NCI-H1930 (cell line): ENCODE measurements at regions not wholly inside any gene's neighbourhood (a gene's known extent, or its start where the extent isn't known, plus 50 kb on each side); places are given as distances from the start of the nearest gene placed in this dataset.

Experiments
- DNase-seq, 2 experiments: peaks; one replicate each; lab custom pipeline; 2025; lab: John Stamatoyannopoulos, UW

DNA sequence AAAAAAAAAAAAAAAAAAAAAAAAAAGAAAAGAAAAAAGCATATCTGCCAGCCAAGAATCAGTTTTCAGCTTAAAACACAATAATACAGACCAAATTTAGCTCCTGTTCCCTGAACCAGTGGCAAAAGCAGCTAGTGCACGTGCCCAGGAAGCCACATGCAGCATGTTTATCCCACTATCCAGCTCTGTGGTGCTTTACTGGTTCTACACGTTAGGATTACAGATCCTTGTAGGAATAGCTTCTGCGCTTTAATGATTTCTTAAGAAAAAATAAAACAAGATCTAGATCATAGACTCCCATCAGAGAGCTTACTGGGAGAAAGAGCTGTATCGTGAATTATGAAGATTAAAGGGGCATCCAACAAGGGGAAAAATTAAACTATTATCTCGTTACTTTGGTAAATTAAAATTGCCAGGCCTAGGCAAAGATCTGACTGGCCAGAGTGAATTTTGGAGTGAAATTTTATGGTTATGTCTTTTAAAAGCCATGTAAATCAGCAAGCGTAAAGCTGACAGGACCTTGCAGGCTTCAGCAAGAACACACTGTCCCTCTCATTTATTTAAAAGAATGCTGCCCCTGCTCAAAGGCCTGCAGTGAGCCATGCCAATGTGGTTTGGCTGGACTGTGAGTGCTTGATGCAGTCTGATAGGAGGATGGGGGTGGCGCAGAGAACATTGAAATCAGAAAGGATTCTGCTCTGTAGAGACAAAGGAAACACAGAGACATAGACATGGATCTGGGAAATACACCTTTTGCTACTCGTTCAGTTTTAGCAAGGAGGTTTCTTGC lies 177.3 kb upstream of the PHYHIPL start:
- no peak for DNase-seq

DNA sequence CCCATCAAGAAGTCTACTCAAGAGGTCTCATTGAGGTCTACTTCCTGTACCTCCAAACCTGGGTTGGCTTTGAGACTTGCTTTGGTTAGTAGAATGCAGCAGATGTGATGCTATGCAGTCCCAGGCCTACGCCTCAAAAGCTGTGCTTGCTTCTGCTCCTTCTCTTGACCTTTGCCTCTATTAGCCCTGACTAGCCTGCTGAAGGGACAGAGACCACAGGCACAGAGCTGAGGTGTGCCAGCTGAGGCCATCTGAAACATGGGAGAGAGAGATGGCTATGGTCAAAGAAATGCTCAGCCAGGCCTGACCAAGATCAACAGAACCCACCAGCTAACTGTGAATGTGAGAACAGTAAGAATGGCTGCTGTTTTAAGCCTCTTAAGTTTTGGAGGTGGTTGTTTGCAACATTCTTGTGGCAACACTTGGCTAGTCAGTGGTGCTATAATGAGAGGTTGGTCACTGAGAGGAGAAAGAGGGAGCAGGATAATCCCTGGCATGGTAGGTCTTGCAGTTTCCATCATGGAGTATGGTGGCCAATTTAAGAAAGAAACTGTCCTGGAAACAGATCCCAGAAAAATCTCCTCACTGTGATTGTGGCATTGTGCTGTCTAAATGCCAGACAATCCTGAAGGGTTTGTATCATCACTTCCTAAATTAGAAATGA lies 176.1 kb upstream of the PHYHIPL start:
- DNase-seq, result no peak

GRCh38 chr10:59002011-59002410 lies 174.4 kb upstream of the PHYHIPL start:
- no peak for DNase-seq

DNA sequence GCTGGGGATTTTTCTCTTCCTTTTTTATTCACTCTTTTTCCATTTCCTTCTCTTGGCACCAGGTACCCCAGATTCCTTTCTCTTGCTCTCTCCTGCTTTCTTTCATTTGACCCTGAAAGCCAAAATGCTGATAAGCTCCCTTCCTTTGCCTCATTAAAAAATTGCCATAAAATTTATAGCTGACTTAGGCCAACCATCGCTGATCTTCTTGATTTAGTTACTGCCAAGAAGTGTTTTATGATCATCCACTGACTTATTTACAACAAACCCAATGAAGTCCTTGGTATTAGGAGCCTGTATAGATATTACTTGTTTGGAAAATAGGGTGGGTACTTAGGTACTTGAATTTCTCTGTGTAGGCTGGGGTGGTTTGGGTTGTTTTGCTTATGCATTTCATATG lies 173.2 kb upstream of the PHYHIPL start:
- DNase-seq, result no peak

DNA sequence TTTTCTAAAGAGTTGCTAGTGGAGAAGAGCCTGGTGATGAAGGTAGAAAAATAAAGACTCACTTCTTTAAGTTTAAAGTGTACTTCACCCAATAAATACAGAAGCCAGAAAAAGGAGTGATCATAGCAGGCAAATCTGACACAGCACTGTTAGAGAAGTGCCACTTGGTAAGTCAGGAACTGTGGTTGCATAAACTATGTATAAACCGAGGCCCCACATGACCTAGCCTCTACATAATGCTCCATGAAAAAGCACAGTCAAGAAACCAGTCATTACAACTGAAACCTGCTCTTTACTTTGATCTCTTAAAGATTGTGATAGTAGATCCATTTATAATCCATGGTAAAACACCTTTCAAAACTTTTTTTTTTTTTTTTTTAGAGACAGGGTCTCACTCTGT lies 172.1 kb upstream of the PHYHIPL start:
- no peak for DNase-seq

- no peak for DNase-seq
These were observed 169.7 kb upstream of the PHYHIPL start for GRCh38 chr10:59006511-59007306.

- DNase-seq, result no peak
These were observed 169.0 kb upstream of the PHYHIPL start for GRCh38 chr10:59007307-59008025.

- DNase-seq, result no peak
These were observed 168.0 kb upstream of the PHYHIPL start for GRCh38 chr10:59008452-59008851.

DNA sequence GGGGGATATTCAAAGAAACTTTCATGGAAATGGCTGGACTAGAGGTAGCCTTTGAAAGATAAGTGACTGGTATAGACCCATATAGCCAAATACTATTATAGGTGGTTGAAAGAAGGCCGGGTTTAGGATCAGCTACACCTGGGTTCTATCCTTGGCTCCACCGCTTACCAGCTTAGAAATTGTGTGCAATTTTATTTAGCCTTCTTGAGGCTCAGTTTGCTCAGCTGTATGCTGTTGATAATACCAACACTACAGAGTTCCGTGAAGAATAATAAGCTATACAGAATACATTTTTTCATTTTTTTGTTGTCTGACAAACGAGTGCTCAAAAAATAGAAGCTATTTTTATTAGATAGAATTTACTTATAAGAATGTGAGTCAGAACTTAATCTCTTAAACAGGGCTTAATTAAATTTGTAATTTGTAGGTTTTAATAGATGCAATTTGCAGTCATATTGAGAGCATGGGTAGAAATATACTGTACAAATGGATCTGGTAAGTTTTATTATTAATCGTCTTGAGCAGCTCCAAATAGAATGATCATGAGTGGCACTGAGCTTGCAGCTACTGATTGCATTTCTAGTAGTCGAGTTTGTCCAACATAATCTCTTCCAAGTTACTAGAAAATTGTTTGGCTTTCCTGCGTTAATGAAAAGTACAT lies 164.3 kb upstream of the PHYHIPL start:
- peak; percentile 26 to 44 for DNase-seq

GRCh38 chr10:59012839-59013238 lies 163.6 kb upstream of the PHYHIPL start:
- DNase-seq, result peak; percentile 65 to 81

GRCh38 chr10:59016043-59016442 lies 160.4 kb upstream of the PHYHIPL start:
- DNase-seq, result no peak

DNA sequence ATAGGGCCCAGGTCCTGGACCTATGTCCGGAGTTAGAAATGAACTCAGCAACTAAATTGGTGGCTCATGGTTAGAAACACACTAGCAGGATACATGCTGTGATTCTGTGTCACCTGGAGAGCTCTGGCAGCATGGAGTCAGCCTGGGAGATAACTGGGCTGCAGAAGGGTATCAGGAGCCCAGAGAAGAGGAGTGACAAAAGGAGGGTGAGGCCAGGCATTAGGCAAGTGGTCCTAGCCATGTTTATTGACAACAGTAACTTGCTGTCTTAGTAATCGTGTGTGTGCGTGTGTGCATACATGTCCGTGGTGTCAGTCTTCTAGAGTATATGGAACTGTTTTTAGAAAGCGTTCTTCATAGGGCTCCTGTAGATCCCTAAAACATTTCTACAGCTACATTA lies 157.5 kb upstream of the PHYHIPL start:
- DNase-seq, result peak in 1 of 2 experiments; percentile 47

DNA sequence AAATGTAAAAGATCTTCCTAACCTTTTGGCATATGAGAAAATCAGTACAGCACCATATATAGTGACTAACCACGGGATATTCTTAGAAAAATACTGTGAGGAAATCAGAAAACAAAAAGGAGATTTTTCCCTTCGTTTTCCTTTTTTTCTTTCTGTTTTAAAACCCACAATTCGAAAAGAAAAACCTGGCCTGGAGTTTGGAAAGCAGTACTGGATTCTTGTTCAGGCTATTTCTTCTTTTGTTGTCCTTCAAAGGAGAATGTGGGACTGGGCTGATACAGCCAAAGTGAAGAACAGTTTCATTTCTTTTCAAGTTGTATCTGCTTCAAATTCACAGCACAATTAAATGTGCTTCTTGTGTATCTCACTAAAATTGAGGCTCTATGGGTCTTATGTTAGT lies 156.8 kb upstream of the PHYHIPL start:
- peak in 1 of 2 experiments; percentile 24 for DNase-seq

- DNase-seq, result no peak
These were observed 155.9 kb upstream of the PHYHIPL start for GRCh38 chr10:59020502-59020901.

DNA sequence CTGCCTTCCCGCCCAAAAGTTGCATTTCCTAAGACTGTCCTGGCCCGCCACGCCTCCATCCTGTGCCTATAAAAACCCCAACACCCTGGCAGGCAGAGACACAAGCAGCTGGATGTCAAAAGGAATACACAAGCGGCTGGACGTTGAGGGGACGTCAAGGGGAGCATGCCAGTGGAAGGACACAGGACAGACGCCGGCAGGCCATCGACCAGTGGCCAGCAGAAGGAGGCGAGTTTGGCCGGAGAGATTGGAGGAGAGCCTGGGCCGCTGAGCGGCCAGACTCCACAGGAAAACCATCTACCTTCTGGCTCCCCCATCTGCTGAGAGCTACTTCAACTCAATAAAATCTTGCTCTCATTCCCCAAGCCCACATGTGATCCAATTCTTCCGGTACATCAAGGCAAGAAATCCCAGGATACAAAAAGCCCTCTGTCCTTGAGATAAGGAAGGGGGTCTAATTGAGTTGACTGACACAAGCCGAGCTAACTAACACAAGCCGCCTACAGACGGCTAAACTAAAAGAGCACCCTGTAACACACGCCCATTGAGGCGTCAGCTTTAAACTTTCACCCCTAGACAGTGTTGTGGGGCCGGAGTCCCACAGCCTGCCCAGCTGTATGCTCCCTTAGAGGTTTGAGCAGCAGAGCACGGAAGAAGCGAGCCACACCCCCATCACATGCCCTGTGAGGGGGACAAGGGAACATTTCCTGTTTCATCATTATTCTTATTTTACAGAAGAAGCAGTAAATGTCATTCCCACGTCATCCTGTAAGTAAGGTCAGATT lies 150.3 kb upstream of the PHYHIPL start:
- no peak for DNase-seq

GRCh38 chr10:59027975-59028655 lies 148.3 kb upstream of the PHYHIPL start:
- DNase-seq, result no peak

DNA sequence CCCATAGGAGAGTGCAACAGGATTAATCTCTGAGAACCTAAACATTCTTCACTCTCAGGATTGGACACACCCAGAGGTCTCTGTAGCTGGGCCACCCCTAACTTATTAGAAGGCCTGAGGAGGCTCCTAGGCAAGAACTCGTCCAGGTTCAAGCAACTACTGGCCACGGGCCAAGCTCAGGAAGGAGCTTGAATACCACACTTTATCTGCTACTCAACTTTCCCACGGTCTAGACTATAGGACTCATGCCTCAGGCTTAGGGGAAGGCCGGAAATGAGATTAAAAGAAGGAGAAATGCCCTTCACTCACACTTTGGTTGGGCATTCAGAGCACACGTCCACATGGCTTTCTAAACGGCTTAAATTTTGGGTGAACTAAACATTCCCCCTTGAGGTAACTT lies 142.8 kb upstream of the PHYHIPL start:
- DNase-seq, result no peak

- no peak for DNase-seq
These were observed 140.0 kb upstream of the PHYHIPL start for GRCh38 chr10:59036311-59037017.

- DNase-seq, result no peak
These were observed 139.4 kb upstream of the PHYHIPL start for GRCh38 chr10:59037018-59037389.

DNA sequence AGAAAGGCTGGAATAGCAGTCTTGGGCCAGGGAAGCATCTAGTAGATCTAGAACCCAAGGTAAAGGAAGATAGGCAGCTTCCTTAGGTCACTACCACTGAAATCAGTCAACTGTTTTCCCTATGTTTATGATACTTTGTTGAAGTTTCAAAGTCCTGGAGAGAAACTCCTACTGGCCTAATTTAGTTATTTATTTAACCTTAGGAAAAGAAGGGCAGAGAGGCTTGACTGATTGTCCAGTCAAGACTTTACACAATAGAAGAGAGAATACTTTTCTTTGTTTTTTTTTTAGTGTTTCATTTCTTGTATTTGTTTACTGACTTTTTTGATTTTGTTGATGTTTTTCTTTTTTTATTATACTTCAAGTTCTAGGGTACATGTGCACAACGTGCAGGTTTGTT lies 138.9 kb upstream of the PHYHIPL start:
- DNase-seq, result no peak
